ENCODE measurements at regions not wholly inside any gene's neighbourhood (a gene's known extent, or its start where the extent isn't known, plus 50 kb on each side); places are given as distances from the start of the nearest gene placed in this dataset.

DNA sequence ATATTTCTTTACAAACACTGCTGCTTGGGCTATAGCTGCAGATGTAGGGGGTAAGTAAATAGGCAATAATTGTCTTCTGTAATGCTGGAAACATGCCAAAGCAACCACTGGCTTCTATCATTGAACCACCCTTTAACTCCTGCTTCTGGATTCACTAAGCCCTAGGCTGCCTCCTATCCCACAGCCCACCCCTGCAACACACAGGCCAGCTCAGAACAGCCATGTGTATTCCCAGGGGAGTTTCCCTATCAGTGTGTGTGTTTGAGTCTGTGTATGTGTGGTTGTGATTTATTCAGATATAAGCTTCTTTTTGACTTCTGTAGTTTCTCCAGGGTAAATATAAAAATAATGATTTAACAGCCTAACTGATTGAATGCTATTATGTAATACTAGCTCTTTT lies 291.3 kb downstream of the PCDH10 start:
- DNase-seq (ENCODE audit: low read depth) (no peak), FAIRE-seq (no peak)
- Histone ChIP-seq H3K4me2 (ENCODE audit: low read length) (no peak overlapping the region), H3K9ac (ENCODE audit: low read length) (no peak overlapping the region), H3K36me3 (ENCODE audit: insufficient read depth, low read length) (no peaks in the 10 kb centered on the region), H4K20me1 (ENCODE audit: insufficient read depth, low read length) (no peaks in the 10 kb centered on the region), H3K4me3 (ENCODE audit: insufficient read depth, low read depth, low read length) (no peak overlapping the region), H3K9me3 (ENCODE audit: insufficient read depth, low read depth, low read length) (no peaks in the 10 kb centered on the region), H3K79me2 (ENCODE audit: insufficient read depth, low read length) (no peaks in the 10 kb centered on the region), H3K27me3 (ENCODE audit: insufficient read depth, low read length) (no peaks in the 10 kb centered on the region), H3K27ac (ENCODE audit: low read depth, low read length) (no peak overlapping the region), H3K4me1 (ENCODE audit: insufficient read depth, low read length) (no peaks in the 10 kb centered on the region), H2AFZ (ENCODE audit: low read depth, low read length) (no peak overlapping the region)
- Mint-ChIP-seq H3K27ac (ENCODE audit: unreplicated experiment) (no peak overlapping the region), H3K4me1 (ENCODE audit: low read depth, unreplicated experiment) (peaks cover 2% of the 10 kb centered on the region), H3K27me3 (ENCODE audit: low read depth, unreplicated experiment) (no peaks in the 10 kb centered on the region), H3K4me3 (ENCODE audit: unreplicated experiment) (no peak overlapping the region), H3K9me3 (ENCODE audit: unreplicated experiment) (no peaks in the 10 kb centered on the region), H3K36me3 (ENCODE audit: low read depth, unreplicated experiment) (no peaks in the 10 kb centered on the region)
- TF ChIP-seq, protein P1, sequence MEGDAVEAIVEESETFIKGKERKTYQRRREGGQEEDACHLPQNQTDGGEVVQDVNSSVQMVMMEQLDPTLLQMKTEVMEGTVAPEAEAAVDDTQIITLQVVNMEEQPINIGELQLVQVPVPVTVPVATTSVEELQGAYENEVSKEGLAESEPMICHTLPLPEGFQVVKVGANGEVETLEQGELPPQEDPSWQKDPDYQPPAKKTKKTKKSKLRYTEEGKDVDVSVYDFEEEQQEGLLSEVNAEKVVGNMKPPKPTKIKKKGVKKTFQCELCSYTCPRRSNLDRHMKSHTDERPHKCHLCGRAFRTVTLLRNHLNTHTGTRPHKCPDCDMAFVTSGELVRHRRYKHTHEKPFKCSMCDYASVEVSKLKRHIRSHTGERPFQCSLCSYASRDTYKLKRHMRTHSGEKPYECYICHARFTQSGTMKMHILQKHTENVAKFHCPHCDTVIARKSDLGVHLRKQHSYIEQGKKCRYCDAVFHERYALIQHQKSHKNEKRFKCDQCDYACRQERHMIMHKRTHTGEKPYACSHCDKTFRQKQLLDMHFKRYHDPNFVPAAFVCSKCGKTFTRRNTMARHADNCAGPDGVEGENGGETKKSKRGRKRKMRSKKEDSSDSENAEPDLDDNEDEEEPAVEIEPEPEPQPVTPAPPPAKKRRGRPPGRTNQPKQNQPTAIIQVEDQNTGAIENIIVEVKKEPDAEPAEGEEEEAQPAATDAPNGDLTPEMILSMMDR (IDR thresholded peaks at IDR 0.05; ENCODE audit: insufficient read depth, low read depth, low read length) = no peak
- TF ChIP-seq EZH2 (IDR thresholded peaks at IDR 0.05; ENCODE audit: insufficient read depth, low read length) = no peak

DNA sequence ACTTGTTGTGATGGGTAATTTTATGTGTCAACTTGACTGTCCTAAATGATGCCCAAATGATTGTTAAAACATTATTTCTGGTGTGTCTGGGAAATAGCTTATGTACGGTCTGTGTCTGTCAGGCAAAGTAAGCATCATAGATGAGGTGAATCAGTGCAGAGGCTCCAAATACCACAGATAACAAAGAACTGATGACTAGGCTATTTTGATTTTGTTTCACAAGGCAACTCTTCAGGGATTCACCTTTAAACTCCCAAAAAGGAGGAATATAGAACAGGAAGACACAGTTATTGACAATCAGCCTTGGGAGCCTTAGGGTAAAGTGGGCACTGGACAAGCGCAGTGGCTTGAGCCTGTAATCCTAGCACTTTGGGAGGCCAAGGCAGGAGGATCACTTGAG lies 290.7 kb downstream of the PCDH10 start:
- H3K4me1 ChIP-seq (ENCODE audit: insufficient read depth, low read length) = no peaks in the 10 kb centered on the region
- H3K4me3 Mint-ChIP-seq (ENCODE audit: unreplicated experiment) = no peak overlapping the region
- no peak for DNase-seq (ENCODE audit: low read depth)
- no peak overlapping the region for H3K4me2 ChIP-seq (ENCODE audit: low read length)
- peaks cover 2% of the 10 kb centered on the region for H3K4me1 Mint-ChIP-seq (ENCODE audit: low read depth, unreplicated experiment)
- H3K27me3 Mint-ChIP-seq (ENCODE audit: low read depth, unreplicated experiment) = no peaks in the 10 kb centered on the region
- no peaks in the 10 kb centered on the region for H3K27me3 ChIP-seq (ENCODE audit: insufficient read depth, low read length)
- H3K27ac Mint-ChIP-seq (ENCODE audit: unreplicated experiment) = no peak overlapping the region
- no peaks in the 10 kb centered on the region for H3K36me3 Mint-ChIP-seq (ENCODE audit: low read depth, unreplicated experiment)
- H4K20me1 ChIP-seq (ENCODE audit: insufficient read depth, low read length) = no peaks in the 10 kb centered on the region
- no peak overlapping the region for H3K9ac ChIP-seq (ENCODE audit: low read length)
- H3K27ac ChIP-seq (ENCODE audit: low read depth, low read length) = no peak overlapping the region
- no peak for FAIRE-seq
- H3K36me3 ChIP-seq (ENCODE audit: insufficient read depth, low read length) = no peaks in the 10 kb centered on the region
- H3K79me2 ChIP-seq (ENCODE audit: insufficient read depth, low read length) = no peaks in the 10 kb centered on the region
- no peak overlapping the region for H2AFZ ChIP-seq (ENCODE audit: low read depth, low read length)
- no peaks in the 10 kb centered on the region for H3K9me3 ChIP-seq (ENCODE audit: insufficient read depth, low read depth, low read length)
- H3K4me3 ChIP-seq (ENCODE audit: insufficient read depth, low read depth, low read length) = no peak overlapping the region
- H3K9me3 Mint-ChIP-seq (ENCODE audit: unreplicated experiment) = no peaks in the 10 kb centered on the region
- no peak for TF ChIP-seq EZH2 (IDR thresholded peaks at IDR 0.05; ENCODE audit: insufficient read depth, low read length)
- TF ChIP-seq, protein P1 (IDR thresholded peaks at IDR 0.05; ENCODE audit: insufficient read depth, low read depth, low read length) = no peak

DNA sequence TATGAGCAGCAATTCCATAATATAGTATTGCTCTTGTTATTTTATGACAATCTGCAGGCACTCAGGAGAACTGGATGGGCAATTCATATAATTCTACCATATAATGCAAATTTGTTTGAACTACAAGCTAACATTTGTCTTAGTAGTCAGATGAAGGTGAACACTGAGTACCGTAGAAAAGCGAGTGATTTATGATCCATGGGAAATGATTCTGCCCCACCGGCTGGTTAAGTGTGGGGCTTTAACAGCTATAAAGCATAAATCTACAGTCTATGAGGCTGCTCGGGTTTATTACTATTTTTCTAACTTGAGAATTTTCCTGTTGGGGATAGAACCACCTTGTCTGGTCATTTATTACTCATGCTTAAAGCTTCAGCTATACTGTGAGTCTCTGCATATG lies 275.5 kb downstream of the PCDH10 start:
- Mint-ChIP-seq H3K9me3 (ENCODE audit: unreplicated experiment) (no peaks in the 10 kb centered on the region), H3K36me3 (ENCODE audit: low read depth, unreplicated experiment) (no peaks in the 10 kb centered on the region), H3K27ac (ENCODE audit: unreplicated experiment) (no peak overlapping the region), H3K27me3 (ENCODE audit: low read depth, unreplicated experiment) (no peaks in the 10 kb centered on the region), H3K4me3 (ENCODE audit: unreplicated experiment) (no peak overlapping the region), H3K4me1 (ENCODE audit: low read depth, unreplicated experiment) (no peaks in the 10 kb centered on the region)
- no peak overlapping the region for H3K4me3 ChIP-seq (ENCODE audit: insufficient read depth, low read depth, low read length)
- no peaks in the 10 kb centered on the region for H3K36me3 ChIP-seq (ENCODE audit: insufficient read depth, low read length)
- no peak for TF ChIP-seq EZH2 (IDR thresholded peaks at IDR 0.05; ENCODE audit: insufficient read depth, low read length)
- TF ChIP-seq, protein P1 (IDR thresholded peaks at IDR 0.05; ENCODE audit: insufficient read depth, low read depth, low read length) = no peak
- no peaks in the 10 kb centered on the region for H3K27me3 ChIP-seq (ENCODE audit: insufficient read depth, low read length)
- FAIRE-seq = no peak
- H3K79me2 ChIP-seq (ENCODE audit: insufficient read depth, low read length) = no peaks in the 10 kb centered on the region
- H3K9me3 ChIP-seq (ENCODE audit: insufficient read depth, low read depth, low read length) = no peaks in the 10 kb centered on the region
- no peak for DNase-seq (ENCODE audit: low read depth)
- no peaks in the 10 kb centered on the region for H3K4me1 ChIP-seq (ENCODE audit: insufficient read depth, low read length)
- no peak overlapping the region for H3K9ac ChIP-seq (ENCODE audit: low read length)
- H2AFZ ChIP-seq (ENCODE audit: low read depth, low read length) = no peak overlapping the region
- H3K4me2 ChIP-seq (ENCODE audit: low read length) = no peak overlapping the region
- no peak overlapping the region for H3K27ac ChIP-seq (ENCODE audit: low read depth, low read length)
- no peaks in the 10 kb centered on the region for H4K20me1 ChIP-seq (ENCODE audit: insufficient read depth, low read length)
